GM12878 (cell line): ENCODE measurements at regions not wholly inside any gene's neighbourhood (a gene's known extent, or its start where the extent isn't known, plus 50 kb on each side); places are given as distances from the start of the nearest gene placed in this dataset.

Experiments used
- ATAC-seq: fragments of 200-7000 bp; cut with Tn5 transposase; 3 replicates; pipeline ENCODE4 v1.9.1; 2020; ENCODE audit warnings: mild to moderate bottlenecking, moderate library complexity
- BruUV-seq: library from RNA; stranded (reverse); fragments of 400-500 nt; replicated peaks from 2 replicates; lab custom pipeline; 2021; lab: Mats Ljungman, UMichigan
- CTCF ChIA-PET: fragments of 300-600 bp; sonication (Branson Sonifier 250); formaldehyde crosslinking; extraction: SDS; loops from one replicate; lab custom pipeline; 2021; ENCODE audit warnings: inconsistent platforms; lab: Yijun Ruan, JAX
- POLR2A ChIA-PET: fragments of 350-600 bp; formaldehyde crosslinking; extraction: SDS; loops from one replicate; lab custom pipeline; 2021; ENCODE audit warnings: inconsistent platforms; lab: Charles Lee
- RAD21 ChIA-PET: fragments of 300-600 bp; sonication (Branson Sonifier 250); formaldehyde crosslinking; loops from one replicate; lab custom pipeline; 2023; ENCODE audit warnings: antibody characterized with exemption; ENCODE audit not compliant: unreplicated experiment; lab: Charles Lee
- SMC1A ChIA-PET: fragments of 300-600 bp; sonication (Branson Sonifier 250); formaldehyde crosslinking; loops from one replicate; lab custom pipeline; 2023; ENCODE audit not compliant: unreplicated experiment, uncharacterized antibody; lab: Charles Lee
- DNase-seq: peaks from one replicate; pipeline ENCODE4 v3.0.0-alpha.2; 2011; ENCODE audit warnings: low read depth, low spot score
- FAIRE-seq: peaks from 3 replicates; lab custom pipeline; 2011; peaks lifted over from hg19 to GRCh38; lab: Jason Lieb, UNC
- H2AFZ ChIP-seq: 2 replicates; pipeline ENCODE4 v1.6.0; 2011; ENCODE audit warnings: low read depth, low read length, control low read depth; ENCODE audit not compliant: control insufficient read depth
- H3K27ac ChIP-seq: 2 replicates; pipeline ENCODE4 v1.5.1; 2011; ENCODE audit warnings: control low read depth; ENCODE audit not compliant: control insufficient read depth, insufficient read depth
- H3K27me3 ChIP-seq, 2 experiments: replicated peaks in 1 of 2; 2 replicates each; pipeline versions ENCODE4 v1.6.0 to v1.6.1; 2011; ENCODE audit warnings: low read length in 1 of 2; ENCODE audit not compliant: control insufficient read depth in 2 of 2, insufficient read depth in 2 of 2
- H3K36me3 ChIP-seq, 2 experiments: 2 replicates each; pipeline ENCODE4 v1.5.1; 2011; ENCODE audit warnings: low read length in 1 of 2; ENCODE audit not compliant: control insufficient read depth in 2 of 2, insufficient read depth in 2 of 2
- H3K4me1 ChIP-seq: 2 replicates; pipeline ENCODE4 v1.6.1; 2011; ENCODE audit warnings: mild to moderate bottlenecking, low read length, moderate library complexity, mixed read lengths; ENCODE audit not compliant: control insufficient read depth, insufficient read depth
- H3K4me2 ChIP-seq: 2 replicates; pipeline ENCODE4 v1.6.0; 2011; ENCODE audit warnings: control low read depth; ENCODE audit not compliant: control insufficient read depth, insufficient read depth
- H3K4me3 ChIP-seq: fragments of 200-600 bp; sonication (generic); 2 replicates; pipeline ENCODE4 v1.5.1; 2016
- H3K79me2 ChIP-seq: 2 replicates; pipeline ENCODE4 v1.6.0; 2011; ENCODE audit warnings: low read length; ENCODE audit not compliant: control insufficient read depth, insufficient read depth
- H3K9ac ChIP-seq: 2 replicates; pipeline ENCODE4 v1.8.0; 2011; ENCODE audit warnings: low read length, control low read depth, mixed read lengths; ENCODE audit not compliant: control insufficient read depth, insufficient read depth
- H3K9me3 ChIP-seq: replicated peaks from 3 replicates; pipeline ENCODE4 v1.5.1; 2011; ENCODE audit warnings: mild to moderate bottlenecking, low read length; ENCODE audit not compliant: control insufficient read depth, insufficient read depth
- H4K20me1 ChIP-seq: 2 replicates; pipeline ENCODE4 v1.6.0; 2011; ENCODE audit not compliant: control insufficient read depth, insufficient read depth
- BCL11A ChIP-seq: IDR thresholded peaks from 2 replicates; pipeline ENCODE4 v1.6.1; 2011; ENCODE audit warnings: low read depth, low read length
- CBX3 ChIP-seq: fragments of 200-600 bp; sonication (generic); IDR thresholded peaks from 2 replicates; pipeline ENCODE4 v1.6.1; 2016; ENCODE audit warnings: low read depth, borderline replicate concordance
- FOXM1 ChIP-seq: IDR thresholded peaks from 2 replicates; pipeline ENCODE4 v1.6.1; 2012; ENCODE audit warnings: low read depth, mild to moderate bottlenecking, inconsistent platforms, low read length, moderate library complexity
- HDGF ChIP-seq: fragments of 450-650 bp; IDR thresholded peaks from 2 replicates; pipeline ENCODE4 v1.6.1; 2016; ENCODE audit warnings: antibody characterized with exemption
- IKZF2 ChIP-seq, 2 experiments: fragments of 450-650 bp; IDR thresholded peaks; 2 replicates each; pipeline ENCODE4 v1.6.1; 2017; ENCODE audit warnings: mild to moderate bottlenecking in 2 of 2, moderate library complexity in 2 of 2
- MYC ChIP-seq: IDR thresholded peaks from 2 replicates; pipeline ENCODE4 v1.6.1; 2011; ENCODE audit warnings: mild to moderate bottlenecking, low read length, moderate library complexity, inconsistent platforms; ENCODE audit not compliant: insufficient read depth, insufficient replicate concordance, insufficient read length, severe bottlenecking
- NBN ChIP-seq: fragments of 450-650 bp; IDR thresholded peaks from 2 replicates; pipeline ENCODE4 v1.6.1; 2016
- NFYB ChIP-seq: IDR thresholded peaks from 2 replicates; pipeline ENCODE4 v1.6.1; 2011; ENCODE audit warnings: low read depth, mild to moderate bottlenecking, low read length, improper control_type of control experiment, moderate library complexity; ENCODE audit not compliant: insufficient read depth
- PAX8 ChIP-seq: fragments of 450-650 bp; IDR thresholded peaks from 2 replicates; pipeline ENCODE4 v1.6.1; 2017; ENCODE audit warnings: mild to moderate bottlenecking, moderate library complexity
- POLR2AphosphoS5 ChIP-seq: IDR thresholded peaks from 2 replicates; pipeline ENCODE4 v1.6.1; 2011; ENCODE audit warnings: mild to moderate bottlenecking, low read length, inconsistent platforms
- RBBP5 ChIP-seq: fragments of 200-600 bp; sonication (generic); conservative IDR thresholded peaks from 2 replicates; pipeline ENCODE4 v1.6.1; 2016
- RCOR1 ChIP-seq: conservative IDR thresholded peaks from 2 replicates; pipeline ENCODE4 v1.6.1; 2012; ENCODE audit warnings: low read depth, low read length, improper control_type of control experiment
- RELA ChIP-seq: fragments of 450-650 bp; IDR thresholded peaks from 2 replicates; pipeline ENCODE4 v1.8.0; 2014; ENCODE audit warnings: borderline replicate concordance; ENCODE audit not compliant: partially characterized antibody
- RUNX3 ChIP-seq: IDR thresholded peaks from 2 replicates; pipeline ENCODE4 v1.6.1; 2012; ENCODE audit warnings: low read length, inconsistent platforms
- TCF12 ChIP-seq: IDR thresholded peaks from 2 replicates; pipeline ENCODE4 v1.6.1; 2011; ENCODE audit warnings: low read depth, mild to moderate bottlenecking, low read length
- TCF7 ChIP-seq: IDR thresholded peaks from 2 replicates; pipeline ENCODE4 v1.6.1; 2014; ENCODE audit warnings: antibody characterized with exemption, borderline replicate concordance
- ZNF24 ChIP-seq: fragments of 450-650 bp; IDR thresholded peaks from 2 replicates; pipeline ENCODE4 v1.6.1; 2017; ENCODE audit warnings: antibody characterized with exemption, mild to moderate bottlenecking
- WGBS: methylation state at CpG from one replicate; pipeline ENCODE4 v1.1.6; 2016; ENCODE audit warnings: low lambda C conversion rate; ENCODE audit not compliant: insufficient replicate concordance, insufficient coverage; ENCODE audit errors: missing lambda C conversion rate; 5-methylcytosine and 5-hydroxymethylcytosine counted together
- in situ Hi-C: fragments of 300-500 bp; cut with MboI; formaldehyde crosslinking; loops from 9 replicates; pipeline ENCODE4 v1.14.3; 2018; ENCODE audit warnings: mixed read lengths
- intact Hi-C: fragments of 100-400 bp; cut with micrococcal nuclease; formaldehyde crosslinking; loops from one replicate; pipeline ENCODE4 v1.14.2; 2022; ENCODE audit not compliant: unreplicated experiment
- TF ChIP-seq, protein P1 (sequence below): fragments of 450-650 bp; IDR thresholded peaks from 2 replicates; pipeline ENCODE4 v1.6.1; 2017; ENCODE audit warnings: mild to moderate bottlenecking, moderate library complexity
- TF ChIP-seq, protein P2 (sequence below): fragments of 450-650 bp; IDR thresholded peaks from 2 replicates; pipeline ENCODE4 v1.6.1; 2017; ENCODE audit warnings: borderline replicate concordance
- TF ChIP-seq, protein P3 (sequence below): fragments of 450-650 bp; IDR thresholded peaks from 2 replicates; pipeline ENCODE4 v1.6.1; 2014; ENCODE audit warnings: mild to moderate bottlenecking

DNA sequence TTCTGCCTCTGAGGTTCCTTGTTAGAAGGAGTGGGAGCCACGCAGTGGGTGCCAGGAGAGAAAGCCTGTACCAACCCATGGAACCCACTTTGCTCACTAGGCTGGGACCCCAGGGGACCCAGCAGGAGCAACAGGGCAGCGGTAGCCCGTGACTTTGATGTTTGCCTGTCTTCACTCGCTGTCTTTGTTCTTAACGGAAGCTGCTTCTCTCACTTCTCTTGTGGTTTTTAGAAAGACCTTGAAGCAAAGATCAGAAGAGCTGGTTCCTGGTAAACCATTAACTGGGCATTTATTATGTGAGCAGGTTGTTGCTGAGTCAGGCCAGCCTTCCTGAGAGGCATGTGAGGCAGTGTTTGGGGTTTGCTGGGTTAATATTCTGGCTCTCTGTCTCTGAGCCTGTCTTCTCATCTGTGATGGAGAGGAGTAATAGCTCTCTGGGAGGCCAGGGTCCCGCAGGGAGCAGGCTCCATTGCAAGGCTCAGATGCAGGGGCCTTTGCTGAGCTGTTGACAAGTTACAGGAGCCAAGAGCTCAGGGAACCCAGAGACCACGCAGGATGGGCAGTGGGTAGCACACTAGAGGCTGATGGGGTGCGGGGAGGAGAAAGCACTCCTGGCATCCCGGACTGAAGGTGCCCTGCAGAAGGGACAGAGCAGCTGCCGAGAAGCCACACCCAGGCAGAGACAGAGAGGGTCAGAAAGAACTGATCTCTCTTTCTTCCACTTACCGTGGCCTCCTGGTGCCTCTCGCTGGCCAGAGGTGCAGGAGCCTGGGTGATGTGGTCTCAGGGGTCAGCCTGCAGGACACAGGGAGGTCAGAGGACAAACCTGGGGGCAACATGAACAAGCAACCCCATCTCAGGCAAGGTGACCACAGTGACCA is 367.5 kb upstream of the C1orf174 start:
- H3K4me3 ChIP-seq = no peak overlapping the region
- H3K9ac ChIP-seq = no peak overlapping the region
- intact Hi-C loops (no loop called here), in situ Hi-C loops (no loop called here)
- DNase-seq = peak; percentile 48
- no peaks in the 10 kb centered on the region for H3K9me3 ChIP-seq
- ChIA-PET SMC1A (interaction anchor here (0.7 to 1.0 kb wide), 2 partner anchors 17 to 79 kb away, joined by 3 read pairs; no protein-coding TSS in a partner anchor), CTCF (no interaction called here), RAD21 (no interaction called here), POLR2A (interaction anchor here (0.5 kb wide), 1 partner anchor 642 kb away, joined by 3 read pairs; no protein-coding TSS in a partner anchor)
- H3K36me3 ChIP-seq = no peaks in the 10 kb centered on the region
- no peak overlapping the region for H3K4me2 ChIP-seq
- no peaks in the 10 kb centered on the region for H3K79me2 ChIP-seq
- H3K27me3 ChIP-seq = no peaks in the 10 kb centered on the region
- WGBS = 4% methylated on average over 12 of the region's 12 CpGs
- no peak for FAIRE-seq
- H2AFZ ChIP-seq = no peak overlapping the region
- ATAC-seq = peak; percentile 90
- no peak overlapping the region for H3K27ac ChIP-seq
- no peaks in the 10 kb centered on the region for H4K20me1 ChIP-seq
- no peaks in the 10 kb centered on the region for H3K4me1 ChIP-seq
- BruUV-seq = no TSS peak
- TF ChIP-seq RELA (no peak), POLR2AphosphoS5 (no peak), TCF7 (no peak), ZNF24 (no peak), MYC (no peak), RUNX3 (no peak), BCL11A (no peak), HDGF (no peak), IKZF2 (IDR thresholded peaks at IDR 0.05) (peak in 1 of 2 experiments; percentile 47; a peak in 1 of 4 replicates), RBBP5 (no peak), CBX3 (no peak), NBN (0 out of 2 replicates have a peak, but pooled peaks have one; percentile 42), RCOR1 (no peak), NFYB (no peak), TCF12 (no peak), PAX8 (no peak), FOXM1 (no peak)
- TF ChIP-seq, protein P1, sequence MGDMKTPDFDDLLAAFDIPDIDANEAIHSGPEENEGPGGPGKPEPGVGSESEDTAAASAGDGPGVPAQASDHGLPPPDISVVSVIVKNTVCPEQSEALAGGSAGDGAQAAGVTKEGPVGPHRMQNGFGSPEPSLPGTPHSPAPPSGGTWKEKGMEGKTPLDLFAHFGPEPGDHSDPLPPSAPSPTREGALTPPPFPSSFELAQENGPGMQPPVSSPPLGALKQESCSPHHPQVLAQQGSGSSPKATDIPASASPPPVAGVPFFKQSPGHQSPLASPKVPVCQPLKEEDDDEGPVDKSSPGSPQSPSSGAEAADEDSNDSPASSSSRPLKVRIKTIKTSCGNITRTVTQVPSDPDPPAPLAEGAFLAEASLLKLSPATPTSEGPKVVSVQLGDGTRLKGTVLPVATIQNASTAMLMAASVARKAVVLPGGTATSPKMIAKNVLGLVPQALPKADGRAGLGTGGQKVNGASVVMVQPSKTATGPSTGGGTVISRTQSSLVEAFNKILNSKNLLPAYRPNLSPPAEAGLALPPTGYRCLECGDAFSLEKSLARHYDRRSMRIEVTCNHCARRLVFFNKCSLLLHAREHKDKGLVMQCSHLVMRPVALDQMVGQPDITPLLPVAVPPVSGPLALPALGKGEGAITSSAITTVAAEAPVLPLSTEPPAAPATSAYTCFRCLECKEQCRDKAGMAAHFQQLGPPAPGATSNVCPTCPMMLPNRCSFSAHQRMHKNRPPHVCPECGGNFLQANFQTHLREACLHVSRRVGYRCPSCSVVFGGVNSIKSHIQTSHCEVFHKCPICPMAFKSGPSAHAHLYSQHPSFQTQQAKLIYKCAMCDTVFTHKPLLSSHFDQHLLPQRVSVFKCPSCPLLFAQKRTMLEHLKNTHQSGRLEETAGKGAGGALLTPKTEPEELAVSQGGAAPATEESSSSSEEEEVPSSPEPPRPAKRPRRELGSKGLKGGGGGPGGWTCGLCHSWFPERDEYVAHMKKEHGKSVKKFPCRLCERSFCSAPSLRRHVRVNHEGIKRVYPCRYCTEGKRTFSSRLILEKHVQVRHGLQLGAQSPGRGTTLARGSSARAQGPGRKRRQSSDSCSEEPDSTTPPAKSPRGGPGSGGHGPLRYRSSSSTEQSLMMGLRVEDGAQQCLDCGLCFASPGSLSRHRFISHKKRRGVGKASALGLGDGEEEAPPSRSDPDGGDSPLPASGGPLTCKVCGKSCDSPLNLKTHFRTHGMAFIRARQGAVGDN = no peak
- TF ChIP-seq, protein P2, sequence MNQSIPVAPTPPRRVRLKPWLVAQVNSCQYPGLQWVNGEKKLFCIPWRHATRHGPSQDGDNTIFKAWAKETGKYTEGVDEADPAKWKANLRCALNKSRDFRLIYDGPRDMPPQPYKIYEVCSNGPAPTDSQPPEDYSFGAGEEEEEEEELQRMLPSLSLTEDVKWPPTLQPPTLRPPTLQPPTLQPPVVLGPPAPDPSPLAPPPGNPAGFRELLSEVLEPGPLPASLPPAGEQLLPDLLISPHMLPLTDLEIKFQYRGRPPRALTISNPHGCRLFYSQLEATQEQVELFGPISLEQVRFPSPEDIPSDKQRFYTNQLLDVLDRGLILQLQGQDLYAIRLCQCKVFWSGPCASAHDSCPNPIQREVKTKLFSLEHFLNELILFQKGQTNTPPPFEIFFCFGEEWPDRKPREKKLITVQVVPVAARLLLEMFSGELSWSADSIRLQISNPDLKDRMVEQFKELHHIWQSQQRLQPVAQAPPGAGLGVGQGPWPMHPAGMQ = no peak
- TF ChIP-seq, protein P3, sequence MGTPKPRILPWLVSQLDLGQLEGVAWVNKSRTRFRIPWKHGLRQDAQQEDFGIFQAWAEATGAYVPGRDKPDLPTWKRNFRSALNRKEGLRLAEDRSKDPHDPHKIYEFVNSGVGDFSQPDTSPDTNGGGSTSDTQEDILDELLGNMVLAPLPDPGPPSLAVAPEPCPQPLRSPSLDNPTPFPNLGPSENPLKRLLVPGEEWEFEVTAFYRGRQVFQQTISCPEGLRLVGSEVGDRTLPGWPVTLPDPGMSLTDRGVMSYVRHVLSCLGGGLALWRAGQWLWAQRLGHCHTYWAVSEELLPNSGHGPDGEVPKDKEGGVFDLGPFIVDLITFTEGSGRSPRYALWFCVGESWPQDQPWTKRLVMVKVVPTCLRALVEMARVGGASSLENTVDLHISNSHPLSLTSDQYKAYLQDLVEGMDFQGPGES = no peak
